Renal cortex interstitium (tissue), 11 donors: ENCODE measurements at regions not wholly inside any gene's neighbourhood (a gene's known extent, or its start where the extent isn't known, plus 50 kb on each side); places are given as distances from the start of the nearest gene placed in this dataset.
"Not testable (repeated sequence)": the region's sequence is repeated elsewhere in the genome, so short reads cannot be mapped to it uniquely, and the experiment has no call there.

Experiments used
- DNase-seq, 11 donors: peaks; one replicate each; pipeline ENCODE4 v3.0.0-alpha.2; 2013; ENCODE audit warnings: low read depth in 9 of 11, low spot score in 4 of 11; ENCODE audit errors: extremely low read depth in 1 of 11

DNA sequence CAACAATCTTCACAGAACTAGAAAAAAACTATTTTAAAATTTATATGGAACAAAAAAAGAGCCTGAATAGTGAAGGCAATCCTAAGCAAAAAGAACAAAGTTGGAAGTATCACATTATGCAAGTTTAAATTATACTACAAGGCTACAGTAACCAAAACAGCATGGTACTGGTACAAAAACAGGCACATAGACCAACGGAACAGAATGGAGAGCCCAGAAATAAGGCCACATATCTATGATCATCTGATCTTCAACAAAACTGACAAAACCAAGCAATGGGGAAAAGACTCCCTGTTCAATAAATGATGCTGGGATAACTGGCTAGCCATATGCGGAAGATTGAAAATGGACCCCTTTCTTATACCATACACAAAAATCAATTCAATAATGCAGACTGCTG is 74.4 kb upstream of the RTN4 start:
- DNase-seq = not testable (repeated sequence)

DNA sequence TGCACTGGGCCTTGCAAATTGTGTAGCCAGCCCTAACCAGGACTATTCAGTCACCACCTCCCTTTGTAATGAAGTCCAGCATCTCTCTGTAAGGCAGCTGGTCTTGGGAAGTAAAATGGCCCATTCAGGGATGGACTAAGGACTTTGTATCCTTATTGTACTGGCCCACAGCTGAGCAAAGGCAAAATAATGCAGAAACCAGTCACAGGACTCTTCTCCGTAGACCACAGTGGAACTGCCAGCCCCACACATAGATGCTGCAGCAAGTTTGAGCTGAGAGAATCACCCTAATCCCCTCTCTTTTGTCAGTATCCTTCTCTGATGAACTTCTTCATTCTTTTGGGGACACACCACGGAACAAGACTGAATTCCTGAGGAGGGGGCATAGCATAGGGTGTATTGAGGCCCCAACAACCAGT is 73.6 kb upstream of the RTN4 start:
- DNase-seq = no peak

DNA sequence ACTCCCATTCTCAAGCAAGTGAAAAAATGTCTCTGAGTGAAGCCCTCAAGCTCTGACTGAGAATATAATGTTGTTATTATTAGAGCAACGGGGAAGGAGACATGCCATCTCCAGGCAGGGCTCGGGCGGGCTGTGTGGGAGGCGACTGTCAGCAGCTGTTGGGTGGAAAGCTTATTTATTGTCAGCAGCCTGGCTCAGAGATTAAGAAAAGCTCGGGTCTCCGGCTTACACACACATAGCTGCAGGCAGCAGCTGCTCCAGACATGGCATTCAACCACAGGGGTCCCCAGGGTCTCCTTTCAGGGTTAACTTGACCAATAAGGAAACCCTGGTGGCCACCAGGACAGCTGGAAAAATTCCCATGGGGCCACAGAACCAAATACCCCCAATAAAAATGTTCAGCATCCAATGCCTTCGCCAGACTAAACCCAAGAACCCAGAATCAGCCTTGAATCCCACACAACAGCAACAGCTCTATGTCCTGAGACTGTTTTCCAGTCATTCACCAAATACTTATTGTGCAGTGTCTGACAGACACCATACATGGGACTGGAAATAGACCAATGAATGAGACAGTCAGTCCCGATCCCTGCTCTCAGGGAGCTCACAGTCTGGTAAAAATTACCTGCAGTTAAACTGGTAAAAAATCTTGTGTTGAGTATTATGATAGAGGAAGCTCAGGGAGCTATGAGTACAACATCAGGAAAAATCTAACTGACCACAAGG is 70.5 kb upstream of the RTN4 start:
- DNase-seq = peak in 9 of 11 donors; percentile 51 to 78 (median 65)

DNA sequence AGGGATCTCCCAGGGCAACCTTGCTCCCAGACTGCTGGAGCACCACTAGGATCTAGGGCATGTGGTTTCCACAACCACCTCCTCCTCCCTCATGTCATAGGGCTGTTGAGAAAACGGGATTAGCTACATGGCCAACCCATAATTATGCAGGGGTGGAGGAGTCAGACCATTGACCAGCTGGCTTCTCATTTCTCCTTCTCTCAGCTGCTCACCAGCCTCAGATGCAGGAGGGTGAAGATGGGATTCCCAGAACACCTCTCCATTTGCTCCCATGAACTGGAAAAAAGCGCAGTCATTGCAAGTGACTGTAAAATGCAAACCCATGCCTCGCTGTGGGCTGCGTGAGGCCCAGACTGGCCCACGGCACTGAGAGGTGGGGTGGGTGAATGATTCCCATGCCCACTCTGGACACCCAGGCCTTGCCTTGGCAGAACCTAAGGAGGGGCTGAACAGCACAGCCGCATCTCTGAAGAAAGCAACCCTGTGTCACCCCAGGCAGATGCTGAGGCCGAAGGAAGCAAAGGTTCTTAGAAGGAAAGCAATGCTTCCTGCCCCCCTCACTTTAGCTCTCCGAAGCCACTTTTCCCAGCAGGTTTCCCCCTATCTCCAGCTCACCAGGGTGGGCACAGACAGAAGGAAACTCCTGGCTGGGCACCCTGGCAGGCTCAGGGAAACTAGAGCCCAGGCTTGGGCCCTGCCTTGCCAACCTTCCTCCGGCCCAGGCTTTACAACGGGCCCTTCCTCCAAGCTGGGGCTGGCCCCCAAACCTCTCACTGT is 69.6 kb upstream of the RTN4 start:
- DNase-seq = no peak

DNA sequence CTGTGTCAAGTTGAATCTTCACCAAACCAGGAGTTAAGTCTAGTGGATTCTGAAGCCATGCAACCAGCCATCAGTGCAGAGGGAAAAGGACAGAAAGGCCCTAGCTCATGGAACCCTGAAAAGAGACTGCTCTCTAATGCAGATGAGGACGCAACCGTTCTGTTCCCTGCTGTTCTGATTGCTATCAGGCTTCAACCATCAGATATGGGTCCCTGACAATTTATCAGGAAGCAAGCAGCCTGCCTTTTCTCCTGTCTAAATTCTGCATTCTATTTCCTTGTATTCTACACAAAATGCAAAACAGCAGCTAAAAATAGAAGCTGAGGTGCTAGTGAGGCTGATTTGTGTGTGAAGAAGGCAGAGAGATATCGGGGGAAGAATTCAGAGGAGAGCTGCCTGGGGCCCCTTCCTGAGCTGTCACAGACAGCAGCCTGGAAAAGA is 68.4 kb upstream of the RTN4 start:
- DNase-seq = no peak

DNA sequence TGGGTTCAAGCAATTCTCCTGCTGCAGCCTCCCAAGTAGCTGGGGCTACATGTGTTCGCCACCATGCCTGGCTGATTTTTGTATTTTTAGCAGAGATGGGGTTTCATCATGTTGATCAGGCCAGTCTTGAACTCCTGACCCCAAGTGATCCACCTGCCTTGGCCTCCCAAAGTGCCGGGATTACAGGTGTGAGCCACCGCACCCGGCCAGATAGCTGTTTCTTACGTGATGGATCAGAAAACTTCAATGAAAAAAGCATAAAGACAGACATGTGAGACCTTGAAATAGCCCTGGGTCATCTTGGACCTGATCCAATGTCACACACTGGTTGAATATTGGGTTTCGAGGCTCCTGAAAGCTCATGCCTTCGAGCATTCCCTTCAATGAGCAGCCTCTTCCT is 66.7 kb upstream of the RTN4 start:
- DNase-seq = no peak

DNA sequence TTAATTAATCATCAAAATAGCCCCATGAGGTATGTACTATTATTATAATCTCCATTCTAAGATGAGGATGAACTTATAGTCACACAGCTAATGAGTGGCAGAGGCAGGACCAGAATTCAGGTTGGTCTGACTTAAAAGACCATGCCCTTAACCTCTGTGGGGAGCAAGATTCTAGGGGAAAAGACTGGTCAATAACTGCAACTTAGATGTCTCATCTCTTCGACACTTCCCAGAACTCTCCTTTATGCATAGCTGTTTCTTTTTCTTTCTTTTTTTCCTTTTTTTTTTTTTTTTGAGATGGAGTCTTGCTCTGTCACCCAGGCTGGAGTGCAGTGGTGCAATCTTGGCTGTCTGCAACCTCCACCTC is 66.3 kb upstream of the RTN4 start:
- no peak for DNase-seq

DNA sequence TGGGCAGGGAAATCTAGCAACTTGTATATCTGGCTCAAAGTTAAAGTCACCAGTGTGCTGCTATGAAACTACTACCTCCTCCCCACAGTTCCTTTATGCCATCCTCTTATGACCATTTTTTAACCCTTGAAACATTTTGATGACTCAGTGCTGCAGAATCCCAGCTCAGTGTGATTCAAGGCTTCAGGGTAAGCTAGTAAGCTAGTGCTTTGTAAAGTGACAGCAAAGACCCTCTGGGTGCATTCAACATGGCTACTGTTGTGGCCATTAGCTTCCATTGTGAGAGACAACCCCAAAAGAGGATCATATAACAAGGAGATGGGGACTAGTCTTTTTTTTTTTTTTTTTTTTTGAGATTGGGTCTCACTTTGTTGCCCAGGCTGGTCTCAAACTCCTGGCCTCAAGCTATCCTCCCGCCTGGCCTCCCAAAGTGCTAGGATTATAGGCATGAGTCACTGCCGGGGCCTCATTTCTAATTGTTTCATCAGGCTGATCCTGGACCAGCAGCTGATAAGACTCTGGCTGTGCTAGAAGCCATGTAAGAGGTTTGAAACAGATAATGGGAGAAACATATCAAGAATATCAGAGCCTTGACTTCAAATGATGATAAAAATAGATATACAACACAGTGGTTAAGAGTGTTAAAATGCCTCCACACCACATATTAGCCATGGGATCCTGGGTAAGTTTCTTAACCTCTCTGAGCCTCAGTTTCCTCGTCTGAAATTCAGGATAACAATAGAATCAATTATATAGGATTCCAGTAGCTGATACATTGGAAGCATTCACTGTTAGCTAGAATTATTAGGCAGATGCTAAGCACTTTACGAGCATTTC is 65.7 kb upstream of the RTN4 start:
- DNase-seq = no peak

DNA sequence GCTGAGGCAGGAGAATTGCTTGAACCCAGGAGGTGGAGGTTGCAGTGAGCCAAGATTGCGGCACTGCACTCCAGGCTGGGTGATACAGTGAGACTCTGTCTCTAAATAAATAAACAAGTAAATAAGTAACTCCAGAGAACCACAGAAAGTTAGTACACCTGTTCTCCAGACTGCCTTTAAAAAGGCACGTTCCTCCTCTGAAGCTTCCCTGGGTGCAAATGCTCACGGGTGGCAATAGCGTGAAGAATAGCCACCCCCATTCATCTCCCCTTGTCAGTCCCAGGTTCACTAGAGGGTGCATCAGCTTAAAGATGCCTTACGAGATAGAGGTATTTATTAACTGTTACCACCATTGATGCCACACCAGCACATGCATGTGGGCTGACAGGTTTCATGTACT is 64.3 kb upstream of the RTN4 start:
- no peak for DNase-seq

DNA sequence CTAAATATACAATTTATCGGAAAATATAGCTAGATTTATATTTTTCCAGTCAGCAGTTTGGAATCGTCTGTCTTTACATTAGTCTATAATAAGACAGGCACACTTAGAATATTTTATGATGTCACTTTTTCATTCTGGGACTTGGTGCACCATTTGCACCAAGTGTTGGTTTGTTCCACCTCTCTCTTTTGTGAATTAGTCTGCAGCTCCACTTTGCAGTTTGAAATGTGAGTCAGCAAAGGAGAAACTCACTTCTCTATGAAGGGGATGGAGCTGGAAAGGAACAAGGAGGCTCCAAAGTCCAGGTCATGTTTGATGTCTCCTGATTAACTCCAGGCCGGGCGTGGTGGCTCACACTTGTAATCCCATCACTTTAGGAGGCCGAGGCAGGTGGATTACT is 63.8 kb upstream of the RTN4 start:
- DNase-seq = no peak

DNA sequence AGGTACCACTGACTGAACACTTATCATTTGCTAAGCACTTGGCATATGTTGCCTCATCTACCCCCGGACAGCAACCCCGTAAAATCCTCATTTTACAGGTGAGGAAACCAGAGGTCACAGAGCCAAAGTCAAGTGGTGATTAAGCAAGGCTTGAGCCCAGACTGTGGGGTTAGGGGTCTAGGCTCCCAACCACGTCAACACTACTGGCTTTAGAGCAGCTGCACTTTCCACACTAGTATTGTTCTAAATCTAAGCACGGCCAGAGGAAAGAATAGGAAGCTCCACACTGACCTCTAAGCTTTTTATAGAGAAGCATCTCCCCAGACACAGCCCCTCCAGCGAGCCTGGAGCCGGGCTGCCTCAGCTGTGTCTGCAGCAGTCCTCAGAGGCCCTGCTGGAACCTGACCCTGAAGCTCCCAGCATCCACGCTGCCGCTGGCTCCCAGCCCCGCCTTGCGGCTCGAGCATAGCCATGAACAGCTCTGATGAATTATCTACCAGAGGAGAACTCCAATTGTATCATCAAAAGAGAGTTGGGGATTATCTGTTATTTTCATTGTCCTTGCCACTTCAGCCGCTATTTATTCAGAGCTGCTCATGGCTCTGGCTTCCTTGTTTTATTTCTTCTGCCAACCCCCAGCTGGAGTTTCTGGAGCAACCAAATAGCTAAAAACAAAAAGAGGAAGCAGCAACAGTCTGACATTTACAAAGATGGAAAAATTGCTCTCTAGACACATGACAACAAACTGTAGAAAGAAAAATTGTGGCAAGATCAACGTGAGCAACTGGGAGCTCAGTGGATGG is 62.2 kb upstream of the RTN4 start:
- peak in 6 of 11 donors; percentile 29 to 57 (median 54) for DNase-seq

DNA sequence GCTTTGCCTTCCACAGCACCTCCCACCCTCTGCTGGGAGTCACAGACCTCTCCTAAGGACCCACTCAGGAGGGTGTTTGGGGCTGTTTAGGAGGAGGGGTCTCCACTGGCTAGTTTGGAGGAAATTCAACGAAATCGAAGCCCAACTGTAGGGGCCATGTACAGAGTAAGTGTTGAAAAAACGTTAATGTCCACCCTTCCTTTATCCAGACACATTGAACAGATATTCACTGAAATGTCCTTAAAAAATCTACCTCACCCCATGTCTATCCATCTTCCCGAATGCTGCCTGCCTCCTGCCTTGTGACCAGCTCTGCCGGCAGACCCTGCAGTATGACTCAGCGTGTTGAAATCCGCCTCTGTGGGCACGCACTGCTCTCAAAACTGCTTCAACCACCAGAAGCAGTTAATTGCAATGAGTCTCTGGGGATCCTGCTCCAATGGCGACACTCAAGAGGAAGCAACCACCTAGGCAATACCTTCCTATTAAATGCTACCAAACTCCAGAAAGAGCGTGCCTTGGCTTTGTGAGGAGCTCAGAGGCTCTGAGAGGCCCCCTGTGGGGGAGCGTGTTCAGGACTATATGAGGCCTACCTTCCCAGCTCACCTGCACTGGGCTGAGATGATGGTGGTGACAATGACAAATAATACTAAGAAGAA is 61.4 kb upstream of the RTN4 start:
- DNase-seq = no peak

DNA sequence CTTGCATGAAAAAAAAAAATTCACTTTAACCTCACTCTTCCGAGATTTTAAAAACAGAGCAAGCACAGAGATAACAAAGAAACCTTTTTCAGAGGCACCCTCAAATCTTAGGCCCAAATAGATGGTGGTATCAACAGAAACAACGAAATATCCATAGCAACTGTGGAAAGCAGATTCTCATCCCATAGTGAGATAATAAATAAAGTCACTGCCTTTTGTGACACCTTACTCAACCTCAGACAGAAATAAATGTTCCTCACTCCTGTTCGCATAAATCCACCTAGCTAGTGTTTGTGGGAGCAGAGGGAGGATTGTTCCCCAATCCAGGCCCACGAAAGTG is 60.9 kb upstream of the RTN4 start:
- no peak for DNase-seq

DNA sequence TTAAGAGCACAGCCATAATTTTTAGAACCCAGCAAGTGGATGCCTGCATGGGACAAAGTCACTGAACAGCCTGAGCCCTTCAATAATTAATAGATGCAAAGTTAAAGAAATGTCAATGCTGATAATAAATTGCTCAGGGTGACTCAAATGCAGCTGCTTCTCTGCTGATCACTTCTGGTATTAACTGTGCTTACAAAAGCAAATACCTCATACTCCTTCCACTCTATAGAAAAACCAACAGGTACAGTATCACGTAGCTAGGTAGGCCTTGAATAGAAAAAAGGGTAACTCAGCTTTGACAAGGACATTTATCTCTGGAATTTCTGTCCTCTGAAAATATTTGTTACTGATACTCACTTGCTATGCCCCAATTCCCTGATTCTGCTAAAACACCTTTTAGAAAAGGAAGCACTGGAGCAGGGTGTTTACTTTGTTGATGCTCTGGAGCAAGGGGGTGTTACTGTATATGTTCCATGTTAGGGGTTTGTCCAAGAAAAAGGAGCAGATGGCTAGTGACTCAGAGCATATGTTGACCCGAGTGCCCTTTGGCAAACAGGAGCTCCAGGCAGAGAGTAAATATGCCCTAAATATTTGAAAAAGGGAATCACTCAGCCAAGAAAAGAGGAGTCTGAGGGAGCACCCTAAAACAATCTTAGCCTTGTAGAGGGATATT is 59.1 kb upstream of the RTN4 start:
- DNase-seq = no peak

DNA sequence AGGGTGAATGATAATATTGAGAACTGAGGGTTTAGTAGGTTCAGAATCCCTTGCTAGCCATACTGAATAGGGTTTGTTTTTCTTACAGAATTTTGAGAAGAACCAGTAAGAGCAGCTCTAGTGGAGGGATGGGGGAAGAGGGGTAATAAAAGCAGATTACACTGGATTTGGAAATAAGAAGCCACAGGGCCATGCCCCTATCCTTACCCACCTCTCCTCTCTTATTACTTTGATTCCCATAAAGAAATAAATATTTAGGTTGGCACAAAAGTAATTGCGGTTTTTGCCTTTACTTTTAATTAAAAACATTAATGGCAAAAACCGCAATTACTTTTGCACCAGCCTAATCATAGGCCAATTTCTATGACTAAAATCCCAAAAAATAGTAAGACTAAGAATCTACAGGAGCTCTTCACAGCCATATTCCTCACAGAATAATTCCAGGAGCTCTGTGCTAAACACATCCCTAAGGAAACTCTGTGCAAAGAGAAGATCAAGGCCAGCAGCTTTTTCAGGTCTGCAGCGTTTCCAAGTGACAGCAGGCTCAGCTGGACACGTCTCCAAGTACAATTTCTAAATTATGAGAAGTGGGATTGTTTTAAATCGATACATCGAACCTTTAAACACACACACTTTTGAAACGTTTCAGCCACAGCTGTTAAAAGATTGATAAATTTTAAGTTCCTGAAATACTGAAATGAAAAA is 58.4 kb upstream of the RTN4 start:
- no peak for DNase-seq

DNA sequence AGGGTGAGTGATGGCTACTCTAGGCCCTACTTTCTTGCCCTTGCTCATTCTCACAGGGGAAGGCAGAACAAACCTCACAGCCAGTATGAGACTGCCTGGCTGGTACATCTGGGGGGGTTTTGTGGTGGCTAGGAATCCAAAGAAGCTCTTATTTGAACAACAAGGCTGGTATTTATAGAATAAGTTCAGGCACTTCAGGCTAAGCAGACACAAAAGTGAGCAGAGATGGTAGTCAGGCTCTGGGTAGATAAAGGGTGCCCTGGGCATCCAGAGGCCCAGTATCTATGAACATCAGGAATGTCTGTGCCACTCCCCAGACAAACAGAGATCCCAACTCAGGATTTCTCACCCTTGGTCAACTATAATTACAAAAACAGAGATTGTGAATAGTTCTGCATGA is 57.2 kb upstream of the RTN4 start:
- DNase-seq = no peak

DNA sequence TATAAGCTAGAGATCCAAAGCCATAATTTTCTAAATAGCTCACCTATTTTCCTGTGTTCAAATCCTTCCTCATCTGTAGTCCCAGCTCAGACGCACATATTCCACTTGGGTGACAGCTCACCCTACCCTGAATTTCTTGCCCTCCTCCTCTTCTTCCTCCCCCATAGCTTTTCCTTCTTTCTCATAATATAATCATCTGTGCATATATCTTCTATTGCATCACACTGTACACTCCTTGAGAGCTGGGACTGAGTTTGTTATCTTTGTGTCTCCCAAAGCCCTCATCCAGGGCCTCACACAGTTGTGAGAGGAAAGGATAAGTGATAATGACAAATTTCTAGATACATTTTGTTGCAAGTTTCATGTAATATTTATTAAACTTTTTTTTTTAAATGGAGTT is 55.9 kb upstream of the RTN4 start:
- no peak for DNase-seq

DNA sequence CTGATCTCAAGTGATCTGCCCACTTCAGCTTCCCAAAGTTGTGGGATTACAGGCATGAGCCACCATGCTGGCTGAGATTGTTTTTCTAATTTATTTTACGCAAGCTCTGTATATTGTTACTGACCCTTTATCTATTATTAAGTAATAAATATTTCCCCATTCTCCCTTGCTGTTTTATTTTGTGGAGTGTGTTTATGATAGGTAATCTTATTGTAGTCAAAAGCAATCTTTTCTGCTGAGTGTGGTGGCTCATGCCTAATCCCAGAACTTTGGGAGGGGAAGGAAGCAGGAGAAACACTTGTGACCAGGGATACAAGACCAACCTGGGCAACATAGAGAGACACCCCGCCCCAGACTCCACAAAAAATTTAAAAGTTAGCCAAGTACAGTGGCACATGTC is 55.2 kb upstream of the RTN4 start:
- DNase-seq = no peak
